ENCODE measurements at regions not wholly inside any gene's neighbourhood (a gene's known extent, or its start where the extent isn't known, plus 50 kb on each side); places are given as distances from the start of the nearest gene placed in this dataset.

DNA sequence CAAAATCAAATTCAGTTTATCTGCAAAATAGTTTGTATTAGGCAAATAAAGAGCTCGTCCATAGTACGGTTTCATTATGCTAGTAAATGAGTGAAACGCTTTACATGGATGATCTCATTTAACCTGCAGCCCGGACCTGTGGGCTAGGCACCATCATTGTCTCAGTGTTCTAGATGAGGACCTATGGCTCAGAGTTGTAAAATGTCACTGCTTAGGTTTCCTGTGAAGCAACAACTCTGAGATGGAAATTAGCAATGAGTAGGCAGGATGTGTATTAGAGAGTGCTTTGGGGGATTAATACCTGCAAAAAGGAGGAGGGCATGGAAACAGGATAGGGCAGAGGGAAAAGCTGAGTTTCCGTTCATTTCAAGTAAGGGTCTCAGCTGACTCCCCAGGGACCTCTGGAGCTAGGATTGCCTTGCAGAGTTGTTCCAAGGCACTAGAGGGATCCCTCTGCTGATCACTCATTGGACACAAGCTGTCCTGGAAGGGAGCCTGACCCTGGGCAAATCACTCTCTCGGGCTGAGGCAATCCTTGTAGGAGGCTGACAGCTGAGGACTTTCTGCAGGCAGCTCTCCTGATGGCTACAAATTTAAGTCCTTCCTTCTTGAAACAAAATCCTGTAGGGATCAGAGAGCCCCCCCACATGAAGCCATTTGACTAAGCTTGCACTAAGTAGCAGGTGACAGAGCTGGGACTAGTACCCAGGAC lies 58.8 kb upstream of the SIX2 start:
- no peak for TF ChIP-seq CTCF (optimal IDR thresholded peaks at IDR 0.05 in 1 of 3, IDR thresholded peaks at IDR 0.05 in 1 of 3, conservative IDR thresholded peaks at IDR 0.05 in 1 of 3; ENCODE audit: extremely low read depth in 1 of 3, insufficient read depth in 2 of 3, low read length in 3 of 3)
- TF ChIP-seq EZH2 (IDR thresholded peaks at IDR 0.05; ENCODE audit: low read length): no peak

All from keratinocyte (primary cell).